NOMO-1 treated with DMSO at 0.1 percent for 48 hours (cell line): ENCODE measurements at regions not wholly inside any gene's neighbourhood (a gene's known extent, or its start where the extent isn't known, plus 50 kb on each side); places are given as distances from the start of the nearest gene placed in this dataset.
A peak's percentile ranks its signal among the peaks of the same experiment; 100 is the strongest.

Source experiments
- DNase-seq: peaks from one replicate; lab custom pipeline; 2025; ENCODE audit not compliant: unreplicated experiment; lab: John Stamatoyannopoulos, UW

GRCh38 chr22:27568265-27568664 is 233.3 kb downstream of the MN1 start:
- no peak for DNase-seq

DNA sequence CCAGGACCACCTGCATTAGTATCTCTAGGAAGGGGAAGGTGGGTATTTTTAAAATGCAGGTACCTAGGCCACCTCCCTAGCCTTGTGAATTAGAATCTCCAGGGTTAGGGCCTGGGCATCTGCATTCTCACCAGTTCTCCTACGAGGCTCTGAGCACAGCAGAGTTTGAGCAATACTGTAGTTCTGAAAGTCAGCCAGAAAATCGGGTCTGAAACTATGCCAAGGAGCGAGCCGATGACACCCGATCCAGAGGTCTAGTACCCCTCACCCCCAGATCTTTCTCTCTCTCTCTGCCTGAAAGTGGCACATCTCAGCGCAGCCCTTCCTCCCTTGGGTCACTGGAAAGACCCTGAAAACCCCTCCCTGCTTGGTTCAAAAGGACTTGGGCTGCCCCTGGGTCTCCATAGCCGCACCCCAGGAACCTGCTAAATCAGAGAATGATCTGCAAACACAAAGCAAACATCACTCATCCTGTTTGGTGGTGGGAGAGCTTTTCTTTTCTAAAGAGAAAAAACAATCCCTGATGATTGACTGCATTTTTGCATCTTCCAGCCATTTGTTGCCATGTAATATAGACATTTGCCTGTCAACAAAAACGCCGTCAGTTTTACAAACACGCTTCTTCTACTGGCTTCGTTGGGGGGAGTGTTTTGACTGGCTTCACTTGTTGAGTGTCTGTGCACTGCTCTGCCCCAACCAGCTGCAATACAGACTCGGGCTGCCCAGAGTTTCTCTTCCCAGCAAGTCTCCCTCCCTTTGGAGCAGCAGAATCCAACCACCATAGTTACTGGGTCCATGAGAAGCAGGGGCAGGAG is 229.9 kb downstream of the MN1 start:
- no peak for DNase-seq

- DNase-seq: no peak
Measured at GRCh38 chr22:27572278-27572666, 229.3 kb downstream of the MN1 start.

DNA sequence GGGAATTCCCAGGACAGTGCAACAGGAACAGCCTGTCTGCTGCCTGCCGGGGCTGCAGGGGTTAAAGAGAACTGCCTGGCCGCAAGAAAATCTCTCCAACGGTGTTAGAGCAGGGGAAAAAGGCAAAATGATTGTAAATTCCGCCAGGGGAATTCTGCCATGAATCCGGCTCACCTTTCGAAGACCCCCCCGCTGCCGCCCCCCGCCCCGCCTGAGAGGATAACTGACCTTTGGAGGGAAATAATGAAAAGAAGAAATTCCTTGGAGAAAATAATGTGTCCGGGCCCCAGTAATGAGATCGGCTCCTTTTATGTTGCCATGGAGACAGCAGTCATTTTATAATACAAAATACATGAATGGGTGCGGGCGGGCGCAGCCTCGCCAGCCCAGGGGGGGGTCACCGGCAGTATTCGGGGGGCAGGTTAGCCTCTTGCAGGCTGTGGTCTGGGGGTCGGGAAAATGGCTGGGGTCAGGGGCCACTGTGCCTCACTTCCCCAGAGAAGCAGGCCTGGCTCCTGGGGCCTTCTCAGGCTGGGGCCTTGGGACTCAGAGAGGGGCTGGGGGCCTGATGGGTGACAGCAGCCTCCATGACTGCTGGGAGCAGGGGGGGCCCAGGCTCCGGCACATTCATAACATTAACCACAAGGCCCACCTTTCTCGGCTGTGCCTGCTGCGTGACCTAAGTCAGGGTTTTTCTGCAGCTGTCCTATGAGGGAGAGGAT is 228.1 kb downstream of the MN1 start:
- no peak for DNase-seq

- DNase-seq: peak; percentile 5
Measured at GRCh38 chr22:27574002-27574366, 227.6 kb downstream of the MN1 start.

DNA sequence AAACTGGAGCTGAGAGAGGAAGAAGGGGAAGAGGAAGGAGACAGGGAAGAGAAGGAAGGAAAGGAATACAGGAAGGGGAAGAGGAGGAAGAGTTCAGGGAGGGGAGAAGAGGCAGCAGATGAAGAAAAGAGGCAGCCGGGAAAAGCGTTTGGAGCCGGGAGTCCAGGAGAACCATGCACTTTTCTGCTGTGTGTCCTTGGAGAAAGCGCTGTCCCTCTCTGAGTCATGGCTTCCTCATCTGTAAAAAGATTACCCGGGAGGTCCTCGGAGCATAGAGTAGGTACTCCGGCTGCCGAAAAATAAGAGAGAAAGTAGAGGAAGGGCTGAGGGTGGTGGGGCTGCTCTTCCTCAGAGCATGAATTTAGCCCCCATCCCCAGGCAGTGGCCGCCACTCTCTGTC is 226.9 kb downstream of the MN1 start:
- no peak for DNase-seq

- no peak for DNase-seq
Measured at GRCh38 chr22:27575348-27575747, 226.2 kb downstream of the MN1 start.

DNA sequence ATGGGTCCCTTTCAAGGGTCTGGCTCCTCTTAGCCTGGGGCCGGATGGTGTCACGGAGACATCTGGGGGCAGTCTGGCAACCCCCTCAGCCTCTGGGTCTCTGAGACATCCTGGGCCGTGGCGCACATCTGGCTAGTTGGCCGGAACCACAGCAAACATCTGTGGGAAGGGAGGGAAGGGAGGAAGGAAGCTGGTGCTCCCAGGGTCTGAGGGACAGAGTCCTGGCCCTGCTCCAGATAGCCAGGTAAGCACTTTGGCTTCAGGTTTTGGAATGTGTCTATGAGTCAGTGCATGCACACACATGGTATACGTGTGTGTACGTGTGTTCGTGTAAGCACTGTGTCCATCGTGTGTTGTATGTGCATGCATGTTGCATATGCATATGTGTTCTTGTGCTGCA is 225.1 kb downstream of the MN1 start:
- no peak for DNase-seq

- DNase-seq: no peak
Measured at GRCh38 chr22:27576815-27577573, 224.6 kb downstream of the MN1 start.

DNA sequence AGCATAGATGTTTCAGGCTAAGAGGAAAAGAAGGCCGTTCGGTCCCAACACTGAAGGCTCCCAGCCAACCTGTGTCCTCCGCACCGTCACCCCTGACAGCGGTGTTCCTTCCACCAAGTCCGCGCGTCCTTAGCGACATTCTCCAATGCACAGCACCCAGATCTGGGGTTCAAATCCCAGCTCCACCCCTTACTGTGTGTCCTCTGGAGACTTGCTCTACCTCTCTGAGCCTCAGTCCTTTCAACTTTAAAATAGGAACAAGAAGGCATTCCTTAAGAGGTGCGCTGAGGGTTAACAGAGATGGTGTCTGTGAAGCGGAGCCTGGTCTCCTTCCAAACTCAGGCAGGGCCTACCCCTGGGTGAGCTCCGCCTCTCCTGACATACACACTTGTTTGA is 224.0 kb downstream of the MN1 start:
- DNase-seq: no peak

DNA sequence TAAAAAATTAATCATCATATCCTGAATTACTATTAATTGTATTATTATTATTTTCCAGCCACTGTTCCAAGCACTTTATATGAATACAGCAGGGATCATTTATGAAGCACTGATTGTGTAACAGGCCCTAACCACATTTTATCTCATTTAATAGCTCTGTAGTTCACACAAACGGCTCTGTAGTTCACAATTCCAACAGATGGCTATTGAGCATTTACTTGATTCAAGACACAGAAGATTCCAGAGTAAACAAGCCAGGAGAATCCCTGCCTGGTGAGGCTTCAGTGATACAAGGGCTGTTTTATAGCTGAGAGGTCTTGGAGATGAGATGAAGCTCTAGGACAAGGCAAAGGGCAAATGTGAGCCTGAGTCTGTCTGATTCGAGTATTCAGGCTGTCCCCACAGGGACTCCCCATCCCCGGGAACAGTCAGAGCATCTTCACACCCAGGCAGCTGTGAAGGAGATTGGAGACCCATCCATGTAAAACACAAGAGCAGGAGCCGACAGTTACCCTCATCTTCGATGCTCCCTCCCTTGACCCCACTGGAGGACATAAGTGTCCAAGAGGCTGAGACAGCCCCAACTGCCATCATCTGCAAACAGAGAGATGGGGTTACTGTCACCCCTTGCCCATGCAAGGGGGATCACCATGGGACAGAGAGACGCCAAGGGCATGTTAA is 222.5 kb downstream of the MN1 start:
- DNase-seq: no peak

DNA sequence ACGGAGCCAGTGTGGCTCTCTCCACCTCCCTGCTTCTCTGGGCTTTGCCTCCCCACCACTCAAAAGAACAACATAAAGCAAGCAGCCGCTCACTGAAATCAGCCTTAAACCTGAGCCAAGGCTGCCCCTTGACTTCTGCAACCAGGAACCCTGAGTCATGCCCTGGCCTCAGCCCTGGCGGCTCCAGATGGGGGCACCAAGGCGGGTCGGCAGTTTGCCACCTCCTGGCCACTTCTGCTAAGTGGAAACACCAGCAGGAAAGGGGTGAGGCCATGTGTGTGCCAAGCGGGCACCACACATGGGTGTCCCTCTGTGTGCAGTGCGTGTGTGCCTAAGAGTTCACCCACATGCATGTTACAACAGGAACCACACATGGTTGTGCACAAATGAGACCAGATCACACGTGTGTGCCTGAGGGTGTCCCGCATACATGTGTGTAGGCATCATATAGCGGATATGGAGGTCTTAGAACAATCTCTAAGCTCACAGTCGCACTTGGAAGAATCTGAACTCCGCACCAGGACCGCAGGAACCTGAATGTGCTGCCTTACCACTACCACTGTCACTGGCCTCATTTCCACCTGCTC is 221.2 kb downstream of the MN1 start:
- DNase-seq: peak; percentile 19

DNA sequence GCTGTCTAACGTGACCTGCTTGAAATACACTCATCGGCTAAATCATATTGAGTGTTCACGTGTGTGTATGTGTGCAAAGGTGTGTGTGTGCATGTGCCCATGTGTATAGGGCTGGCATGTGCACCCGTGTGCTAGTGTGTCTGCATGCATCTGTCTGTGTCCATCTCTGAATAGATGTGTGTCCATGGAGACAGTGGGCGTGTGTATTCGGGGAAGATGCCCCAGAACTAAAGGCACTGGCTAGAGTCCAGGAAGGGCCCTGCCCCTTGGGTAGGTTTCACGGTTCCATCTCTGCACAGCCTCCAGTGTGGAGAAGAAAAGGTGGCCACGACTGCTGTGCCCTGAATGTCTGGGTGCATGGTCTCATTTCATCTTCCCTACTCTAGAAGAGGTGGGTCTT is 220.3 kb downstream of the MN1 start:
- no peak for DNase-seq

- no peak for DNase-seq
Measured at GRCh38 chr22:27581688-27582087, 219.9 kb downstream of the MN1 start.

DNA sequence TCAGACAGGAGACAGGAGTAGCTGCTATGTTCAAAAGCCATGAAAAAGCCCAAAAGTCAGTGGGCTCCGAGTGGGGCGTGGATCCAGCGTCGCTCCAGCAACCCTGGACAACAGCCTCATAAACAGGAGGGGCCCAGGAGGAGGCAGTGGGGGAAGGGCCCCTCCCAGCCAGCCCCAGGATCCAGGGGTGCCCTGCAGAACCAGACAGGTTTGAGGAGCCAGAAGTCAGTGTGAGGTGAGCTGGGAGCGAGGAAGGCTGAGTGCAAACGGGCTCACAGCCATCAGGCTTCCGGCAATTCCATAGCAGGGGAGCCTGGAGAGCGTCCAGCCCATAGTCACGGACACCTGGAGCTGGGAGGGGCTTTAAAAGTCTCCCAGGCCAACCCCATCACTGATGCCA is 217.7 kb downstream of the MN1 start:
- DNase-seq: no peak

GRCh38 chr22:27585141-27585540 is 216.4 kb downstream of the MN1 start:
- DNase-seq: no peak

GRCh38 chr22:27588268-27588667 is 213.3 kb downstream of the MN1 start:
- DNase-seq: no peak

DNA sequence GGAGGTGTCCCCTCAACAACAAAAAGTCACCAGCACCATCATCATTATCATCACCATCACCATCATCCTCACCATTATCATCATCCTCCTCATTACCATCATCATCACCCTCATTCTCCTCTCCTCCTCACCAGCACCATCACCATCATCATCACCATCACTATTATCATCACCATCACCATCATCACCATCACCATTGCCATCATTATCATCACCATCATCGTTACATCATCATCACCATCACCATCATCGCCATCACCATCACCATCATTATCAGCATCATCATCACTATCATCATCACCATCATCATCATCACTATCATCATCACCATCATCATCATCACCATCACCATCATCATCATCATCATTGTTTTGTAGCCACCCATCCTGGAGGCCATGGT is 212.6 kb downstream of the MN1 start:
- no peak for DNase-seq

- no peak for DNase-seq
Measured at GRCh38 chr22:27591060-27591459, 210.5 kb downstream of the MN1 start.

- no peak for DNase-seq
Measured at GRCh38 chr22:27593378-27593777, 208.2 kb downstream of the MN1 start.

- no peak for DNase-seq
Measured at GRCh38 chr22:27594020-27594419, 207.5 kb downstream of the MN1 start.
